HEK293 (cell line): ENCODE measurements at regions not wholly inside any gene's neighbourhood (a gene's known extent, or its start where the extent isn't known, plus 50 kb on each side); places are given as distances from the start of the nearest gene placed in this dataset.

Experiments
- GLIS1 ChIP-seq: fragments of 450-650 bp; formaldehyde crosslinking; IDR thresholded peaks from 2 replicates; pipeline ENCODE4 v1.5.1; 2016; ENCODE audit warnings: missing biosample characterization, missing genetic modification characterization
- ZNF707 ChIP-seq: fragments of 450-650 bp; formaldehyde crosslinking; IDR thresholded peaks from 2 replicates; pipeline ENCODE4 v1.5.1; 2016; ENCODE audit warnings: missing biosample characterization, missing genetic modification characterization
- TF ChIP-seq, protein P1 (sequence below): fragments of 450-650 bp; formaldehyde crosslinking; IDR thresholded peaks from 2 replicates; pipeline ENCODE4 v1.5.1; 2016; ENCODE audit warnings: missing biosample characterization, missing genetic modification characterization
- TF ChIP-seq, protein P2 (sequence below): fragments of 450-650 bp; formaldehyde crosslinking; IDR thresholded peaks from 2 replicates; pipeline ENCODE4 v1.5.1; 2017; ENCODE audit warnings: missing biosample characterization, missing genetic modification characterization
- TF ChIP-seq, protein P3 (sequence below): fragments of 450-650 bp; formaldehyde crosslinking; IDR thresholded peaks from 2 replicates; pipeline ENCODE4 v1.5.1; 2016; ENCODE audit warnings: missing biosample characterization, missing genetic modification characterization

DNA sequence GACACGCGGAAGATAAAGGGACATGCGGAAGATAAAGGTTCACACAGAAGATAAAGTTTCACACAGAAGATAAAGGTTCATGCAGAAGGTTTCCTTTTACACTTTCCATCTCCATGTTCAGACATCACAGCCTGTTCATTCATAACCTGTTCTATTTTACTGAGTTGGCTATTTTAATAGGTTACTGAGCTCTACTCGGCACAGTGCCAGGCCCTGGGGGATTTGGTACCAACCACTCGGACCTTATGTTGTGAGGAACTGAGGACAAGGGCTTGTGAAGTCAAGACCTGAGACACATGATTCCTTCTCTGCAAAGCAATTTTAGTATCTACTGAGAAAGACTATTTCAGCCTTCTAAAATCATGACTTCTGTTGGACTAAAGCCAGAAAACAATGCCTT, 75.0 kb upstream of the ALKAL2 start:
- TF ChIP-seq, protein P1, sequence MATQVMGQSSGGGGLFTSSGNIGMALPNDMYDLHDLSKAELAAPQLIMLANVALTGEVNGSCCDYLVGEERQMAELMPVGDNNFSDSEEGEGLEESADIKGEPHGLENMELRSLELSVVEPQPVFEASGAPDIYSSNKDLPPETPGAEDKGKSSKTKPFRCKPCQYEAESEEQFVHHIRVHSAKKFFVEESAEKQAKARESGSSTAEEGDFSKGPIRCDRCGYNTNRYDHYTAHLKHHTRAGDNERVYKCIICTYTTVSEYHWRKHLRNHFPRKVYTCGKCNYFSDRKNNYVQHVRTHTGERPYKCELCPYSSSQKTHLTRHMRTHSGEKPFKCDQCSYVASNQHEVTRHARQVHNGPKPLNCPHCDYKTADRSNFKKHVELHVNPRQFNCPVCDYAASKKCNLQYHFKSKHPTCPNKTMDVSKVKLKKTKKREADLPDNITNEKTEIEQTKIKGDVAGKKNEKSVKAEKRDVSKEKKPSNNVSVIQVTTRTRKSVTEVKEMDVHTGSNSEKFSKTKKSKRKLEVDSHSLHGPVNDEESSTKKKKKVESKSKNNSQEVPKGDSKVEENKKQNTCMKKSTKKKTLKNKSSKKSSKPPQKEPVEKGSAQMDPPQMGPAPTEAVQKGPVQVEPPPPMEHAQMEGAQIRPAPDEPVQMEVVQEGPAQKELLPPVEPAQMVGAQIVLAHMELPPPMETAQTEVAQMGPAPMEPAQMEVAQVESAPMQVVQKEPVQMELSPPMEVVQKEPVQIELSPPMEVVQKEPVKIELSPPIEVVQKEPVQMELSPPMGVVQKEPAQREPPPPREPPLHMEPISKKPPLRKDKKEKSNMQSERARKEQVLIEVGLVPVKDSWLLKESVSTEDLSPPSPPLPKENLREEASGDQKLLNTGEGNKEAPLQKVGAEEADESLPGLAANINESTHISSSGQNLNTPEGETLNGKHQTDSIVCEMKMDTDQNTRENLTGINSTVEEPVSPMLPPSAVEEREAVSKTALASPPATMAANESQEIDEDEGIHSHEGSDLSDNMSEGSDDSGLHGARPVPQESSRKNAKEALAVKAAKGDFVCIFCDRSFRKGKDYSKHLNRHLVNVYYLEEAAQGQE, result no peak
- TF ChIP-seq ZNF707 (tag by site-specific recombination) (no peak), GLIS1 (tag by site-specific recombination) (no peak)
- TF ChIP-seq, protein P2, sequence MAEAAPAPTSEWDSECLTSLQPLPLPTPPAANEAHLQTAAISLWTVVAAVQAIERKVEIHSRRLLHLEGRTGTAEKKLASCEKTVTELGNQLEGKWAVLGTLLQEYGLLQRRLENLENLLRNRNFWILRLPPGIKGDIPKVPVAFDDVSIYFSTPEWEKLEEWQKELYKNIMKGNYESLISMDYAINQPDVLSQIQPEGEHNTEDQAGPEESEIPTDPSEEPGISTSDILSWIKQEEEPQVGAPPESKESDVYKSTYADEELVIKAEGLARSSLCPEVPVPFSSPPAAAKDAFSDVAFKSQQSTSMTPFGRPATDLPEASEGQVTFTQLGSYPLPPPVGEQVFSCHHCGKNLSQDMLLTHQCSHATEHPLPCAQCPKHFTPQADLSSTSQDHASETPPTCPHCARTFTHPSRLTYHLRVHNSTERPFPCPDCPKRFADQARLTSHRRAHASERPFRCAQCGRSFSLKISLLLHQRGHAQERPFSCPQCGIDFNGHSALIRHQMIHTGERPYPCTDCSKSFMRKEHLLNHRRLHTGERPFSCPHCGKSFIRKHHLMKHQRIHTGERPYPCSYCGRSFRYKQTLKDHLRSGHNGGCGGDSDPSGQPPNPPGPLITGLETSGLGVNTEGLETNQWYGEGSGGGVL (tag by site-specific recombination), result no peak
- TF ChIP-seq, protein P3, sequence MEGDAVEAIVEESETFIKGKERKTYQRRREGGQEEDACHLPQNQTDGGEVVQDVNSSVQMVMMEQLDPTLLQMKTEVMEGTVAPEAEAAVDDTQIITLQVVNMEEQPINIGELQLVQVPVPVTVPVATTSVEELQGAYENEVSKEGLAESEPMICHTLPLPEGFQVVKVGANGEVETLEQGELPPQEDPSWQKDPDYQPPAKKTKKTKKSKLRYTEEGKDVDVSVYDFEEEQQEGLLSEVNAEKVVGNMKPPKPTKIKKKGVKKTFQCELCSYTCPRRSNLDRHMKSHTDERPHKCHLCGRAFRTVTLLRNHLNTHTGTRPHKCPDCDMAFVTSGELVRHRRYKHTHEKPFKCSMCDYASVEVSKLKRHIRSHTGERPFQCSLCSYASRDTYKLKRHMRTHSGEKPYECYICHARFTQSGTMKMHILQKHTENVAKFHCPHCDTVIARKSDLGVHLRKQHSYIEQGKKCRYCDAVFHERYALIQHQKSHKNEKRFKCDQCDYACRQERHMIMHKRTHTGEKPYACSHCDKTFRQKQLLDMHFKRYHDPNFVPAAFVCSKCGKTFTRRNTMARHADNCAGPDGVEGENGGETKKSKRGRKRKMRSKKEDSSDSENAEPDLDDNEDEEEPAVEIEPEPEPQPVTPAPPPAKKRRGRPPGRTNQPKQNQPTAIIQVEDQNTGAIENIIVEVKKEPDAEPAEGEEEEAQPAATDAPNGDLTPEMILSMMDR (tag by site-specific recombination), result no peak
